IMR-90 (cell line): ENCODE measurements at regions not wholly inside any gene's neighbourhood (a gene's known extent, or its start where the extent isn't known, plus 50 kb on each side); places are given as distances from the start of the nearest gene placed in this dataset.

Experiments used
- ATAC-seq: fragments of 200-7000 bp; cut with Tn5 transposase; 2 replicates; pipeline ENCODE4 v1.9.1; 2020; ENCODE audit warnings: low read depth, mild to moderate bottlenecking, moderate library complexity
- BruUV-seq: library from RNA; stranded (reverse); fragments of 400-500 nt; replicated peaks from 2 replicates; lab custom pipeline; 2021; lab: Mats Ljungman, UMichigan
- CTCF ChIA-PET: fragments of 300-600 bp; formaldehyde crosslinking; extraction: SDS; loops from one replicate; lab custom pipeline; 2021; ENCODE audit warnings: antibody characterized with exemption; lab: Yijun Ruan, JAX
- POLR2A ChIA-PET: fragments of 300-600 bp; sonication (Branson Sonifier 250); formaldehyde crosslinking; loops from one replicate; lab custom pipeline; 2022; ENCODE audit warnings: antibody characterized with exemption; ENCODE audit not compliant: unreplicated experiment; lab: Charles Lee
- DNase-seq: peaks from one replicate; pipeline ENCODE4 v3.0.0; 2013
- H2AFZ ChIP-seq: replicated peaks from 2 replicates; pipeline ENCODE3; 2013; ENCODE audit warnings: low read length, mild to moderate bottlenecking; ENCODE audit not compliant: poor library complexity
- H2AK5ac ChIP-seq: 2 replicates; pipeline ENCODE4 v1.6.1; 2013; ENCODE audit warnings: low read depth, low read length, inconsistent platforms
- H2AK9ac ChIP-seq: replicated peaks from 2 replicates; pipeline ENCODE3; 2013; ENCODE audit warnings: mild to moderate bottlenecking, low read depth, low read length, moderate library complexity; ENCODE audit not compliant: poor library complexity
- H2BK120ac ChIP-seq: 2 replicates; pipeline ENCODE4 v1.6.1; 2013; ENCODE audit warnings: low read depth, low read length, inconsistent platforms
- H2BK15ac ChIP-seq: 3 replicates; pipeline ENCODE4 v1.6.1; 2013; ENCODE audit warnings: low read depth, low read length, inconsistent platforms
- H2BK20ac ChIP-seq: 2 replicates; pipeline ENCODE4 v1.6.1; 2013; ENCODE audit warnings: low read depth, mild to moderate bottlenecking, inconsistent platforms, low read length, moderate library complexity
- H2BK5ac ChIP-seq: 2 replicates; pipeline ENCODE4 v1.6.1; 2013; ENCODE audit warnings: mild to moderate bottlenecking, low read depth, low read length, inconsistent platforms; ENCODE audit not compliant: poor library complexity, severe bottlenecking
- H3K14ac ChIP-seq: replicated peaks from 2 replicates; pipeline ENCODE4 v1.6.1; 2013; ENCODE audit warnings: low read depth, low read length, inconsistent platforms
- H3K18ac ChIP-seq: 2 replicates; pipeline ENCODE4 v1.6.1; 2013; ENCODE audit warnings: low read depth, low read length, control low read depth
- H3K23ac ChIP-seq: 2 replicates; pipeline ENCODE4 v1.6.1; 2013; ENCODE audit warnings: low read depth, low read length, inconsistent platforms
- H3K27ac ChIP-seq: 2 replicates; pipeline ENCODE4 v1.5.1; 2013; ENCODE audit warnings: mild to moderate bottlenecking, control low read depth, low read length; ENCODE audit not compliant: insufficient read depth
- H3K27me3 ChIP-seq: 2 replicates; pipeline ENCODE4 v1.6.1; 2013; ENCODE audit warnings: low read length; ENCODE audit not compliant: control insufficient read depth, insufficient read depth
- H3K36me3 ChIP-seq: 2 replicates; pipeline ENCODE4 v1.6.1; 2013; ENCODE audit warnings: low read length, mixed read lengths; ENCODE audit not compliant: control insufficient read depth, insufficient read depth
- H3K4ac ChIP-seq: 2 replicates; pipeline ENCODE4 v1.6.1; 2013; ENCODE audit warnings: low read depth, low read length, inconsistent platforms
- H3K4me1 ChIP-seq: 2 replicates; pipeline ENCODE4 v1.6.1; 2013; ENCODE audit warnings: low read length, mixed read lengths; ENCODE audit not compliant: control insufficient read depth, insufficient read depth
- H3K4me2 ChIP-seq: 2 replicates; pipeline ENCODE4 v1.6.1; 2013; ENCODE audit warnings: low read depth, mild to moderate bottlenecking, control low read depth, low read length, moderate library complexity
- H3K4me3 ChIP-seq: 2 replicates; pipeline ENCODE4 v1.5.1; 2013; ENCODE audit warnings: low read depth, mild to moderate bottlenecking, control low read depth, low read length, moderate library complexity; ENCODE audit not compliant: insufficient read depth
- H3K56ac ChIP-seq: 2 replicates; pipeline ENCODE4 v1.6.1; 2013; ENCODE audit warnings: low read length, inconsistent platforms; ENCODE audit not compliant: insufficient read depth; ENCODE audit errors: extremely low read depth
- H3K79me1 ChIP-seq, 2 experiments: 2 replicates each; pipeline ENCODE4 v1.6.1; 2013; ENCODE audit warnings: low read length in 2 of 2, inconsistent platforms in 1 of 2, low read depth in 1 of 2
- H3K9ac ChIP-seq: 2 replicates; pipeline ENCODE4 v1.6.1; 2013; ENCODE audit warnings: low read depth, low read length, control low read depth
- H3K9me1 ChIP-seq: 2 replicates; pipeline ENCODE4 v1.6.1; 2013; ENCODE audit warnings: low read length, inconsistent platforms; ENCODE audit not compliant: insufficient read depth
- H3K9me3 ChIP-seq: 2 replicates; pipeline ENCODE4 v1.6.1; 2013; ENCODE audit warnings: low read length; ENCODE audit not compliant: control insufficient read depth, insufficient read depth
- H4K20me1 ChIP-seq: 2 replicates; pipeline ENCODE4 v1.6.1; 2013; ENCODE audit warnings: low read length, inconsistent platforms; ENCODE audit not compliant: insufficient read depth
- H4K5ac ChIP-seq: 2 replicates; pipeline ENCODE4 v1.6.1; 2013; ENCODE audit warnings: mild to moderate bottlenecking, low read depth, low read length, control low read depth
- H4K8ac ChIP-seq, 2 experiments: 2 replicates each; pipeline ENCODE4 v1.6.1; 2013; ENCODE audit warnings: low read depth in 2 of 2, low read length in 2 of 2, control low read depth in 1 of 2, inconsistent platforms in 1 of 2
- H4K91ac ChIP-seq: 2 replicates; pipeline ENCODE4 v1.6.1; 2013; ENCODE audit warnings: low read depth, low read length, inconsistent platforms; ENCODE audit not compliant: insufficient read depth
- CHD1 ChIP-seq: IDR thresholded peaks from 2 replicates; pipeline ENCODE4 v1.6.1; 2012; ENCODE audit warnings: low read depth, low read length, improper control_type of control experiment
- MAZ ChIP-seq: IDR thresholded peaks from 2 replicates; pipeline ENCODE4 v1.6.1; 2012; ENCODE audit warnings: low read depth, mild to moderate bottlenecking, low read length, improper control_type of control experiment, moderate library complexity, borderline replicate concordance
- MXI1 ChIP-seq: IDR thresholded peaks from 2 replicates; pipeline ENCODE4 v1.6.1; 2012; ENCODE audit warnings: low read depth, mild to moderate bottlenecking, low read length, moderate library complexity, borderline replicate concordance
- NFE2L2 ChIP-seq: fragments of 150-350 bp; IDR thresholded peaks from 2 replicates; pipeline ENCODE4 v1.6.1; 2016; ENCODE audit warnings: low read depth, mild to moderate bottlenecking, low read length
- POLR2A ChIP-seq: IDR thresholded peaks from 2 replicates; pipeline ENCODE4 v1.6.1; 2012; ENCODE audit warnings: mild to moderate bottlenecking, low read depth, low read length
- RFX5 ChIP-seq: IDR thresholded peaks from 2 replicates; pipeline ENCODE4 v1.8.0; 2012; ENCODE audit warnings: low read depth, mild to moderate bottlenecking, low read length, moderate library complexity
- dilution Hi-C: fragments of 300-500 bp; cut with HindIII; formaldehyde crosslinking; loops from one replicate; pipeline ENCODE4 v1.14.3; 2018; ENCODE audit warnings: low sequenced_read_pairs; ENCODE audit not compliant: unreplicated experiment
- in situ Hi-C: fragments of 300-500 bp; cut with MboI; formaldehyde crosslinking; loops from 3 replicates; pipeline ENCODE4 v1.14.3; 2019; ENCODE audit warnings: low sequenced_read_pairs, inconsistent platforms, mixed read lengths
- intact Hi-C: fragments of 100-400 bp; cut with micrococcal nuclease; formaldehyde crosslinking; loops from 2 replicates; pipeline ENCODE4 v1.10.0; 2022

DNA sequence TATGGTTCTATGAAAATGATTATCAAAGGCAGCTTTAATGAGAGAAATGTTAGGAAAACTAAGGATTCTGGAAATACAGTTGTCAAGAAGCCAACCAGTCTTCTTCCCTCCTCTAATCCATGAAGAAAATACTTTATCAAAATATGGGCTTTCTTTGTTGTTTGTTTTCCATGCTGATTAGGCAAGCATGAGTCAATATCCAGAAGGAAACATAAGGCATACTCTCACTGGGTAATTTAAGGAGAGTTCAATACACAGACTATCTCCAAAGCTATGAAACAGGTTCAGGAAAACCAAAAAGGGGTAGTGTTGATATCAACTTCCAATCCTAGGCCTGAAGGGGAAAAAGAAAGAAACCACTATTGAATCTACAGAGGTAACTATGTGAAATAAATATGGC, 68.7 kb upstream of the CMC1 start:
- no peak overlapping the region for H3K4ac ChIP-seq
- H4K20me1 ChIP-seq = no peaks in the 10 kb centered on the region
- H3K9ac ChIP-seq = no peak overlapping the region
- H2BK5ac ChIP-seq = no peak overlapping the region
- no peak overlapping the region for H3K27ac ChIP-seq
- no peak overlapping the region for H2BK15ac ChIP-seq
- no peak overlapping the region for H2AK5ac ChIP-seq
- no TSS peak for BruUV-seq
- H3K4me3 ChIP-seq = no peak overlapping the region
- H3K4me1 ChIP-seq = no peaks in the 10 kb centered on the region
- H4K5ac ChIP-seq = no peak overlapping the region
- no peak overlapping the region for H2BK20ac ChIP-seq
- H3K36me3 ChIP-seq = no peaks in the 10 kb centered on the region
- intact Hi-C loops = no loop called here
- H3K4me2 ChIP-seq = no peak overlapping the region
- TF ChIP-seq CHD1 = no peak
- TF ChIP-seq RFX5 = no peak
- no peak for TF ChIP-seq MXI1
- no peak for TF ChIP-seq NFE2L2
- TF ChIP-seq MAZ = no peak
- TF ChIP-seq POLR2A = no peak
- POLR2A ChIA-PET = no interaction called here
- no peak overlapping the region for H4K91ac ChIP-seq
- no peak overlapping the region for H3K56ac ChIP-seq
- no peaks in the 10 kb centered on the region for H3K79me1 ChIP-seq
- dilution Hi-C loops = no loop called here
- no peaks in the 10 kb centered on the region for H3K27me3 ChIP-seq
- H3K9me3 ChIP-seq = no peaks in the 10 kb centered on the region
- no peak overlapping the region for H3K18ac ChIP-seq
- in situ Hi-C loops = no loop called here
- H3K14ac ChIP-seq = no peak overlapping the region
- CTCF ChIA-PET = no interaction called here
- no peak overlapping the region for H2AFZ ChIP-seq
- H2AK9ac ChIP-seq = no peak overlapping the region
- no peak for DNase-seq
- H2BK120ac ChIP-seq = no peak overlapping the region
- ATAC-seq = no peak
- H3K23ac ChIP-seq = no peak overlapping the region
- H4K8ac ChIP-seq = no peak overlapping the region
- H3K9me1 ChIP-seq = no peaks in the 10 kb centered on the region
